NCI-H2196 treated with DMSO at 0.1 percent for 48 hours (cell line): ENCODE measurements at regions not wholly inside any gene's neighbourhood (a gene's known extent, or its start where the extent isn't known, plus 50 kb on each side); places are given as distances from the start of the nearest gene placed in this dataset.
"Not testable (repeated sequence)": the region's sequence is repeated elsewhere in the genome, so short reads cannot be mapped to it uniquely, and the experiment has no call there.

Experiments
- DNase-seq: peaks from one replicate; lab custom pipeline; 2025; ENCODE audit not compliant: unreplicated experiment; lab: John Stamatoyannopoulos, UW

- peak; percentile 70 for DNase-seq
Measured at GRCh38 chrX:13223868-13224567, 95.8 kb downstream of the ATXN3L start.

DNA sequence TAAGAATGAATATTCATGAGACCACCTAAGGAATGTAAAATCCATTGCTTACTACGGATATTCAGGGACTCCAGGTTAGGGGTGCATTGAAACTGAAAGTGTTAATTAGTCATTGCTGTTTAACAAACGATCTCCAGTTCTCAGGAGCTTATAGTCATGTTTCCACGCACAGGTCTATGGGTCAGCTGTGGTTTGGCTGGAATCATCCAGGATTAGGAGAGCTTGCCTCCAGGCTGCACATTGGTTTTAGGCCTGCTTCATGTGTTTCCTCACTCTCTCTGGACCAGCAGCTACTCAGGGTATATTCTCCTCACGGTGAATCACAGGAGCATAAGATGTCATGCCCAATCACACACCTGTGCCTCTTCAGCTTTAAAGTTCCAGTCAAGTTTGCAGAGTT lies 98.9 kb downstream of the ATXN3L start:
- DNase-seq, result no peak

DNA sequence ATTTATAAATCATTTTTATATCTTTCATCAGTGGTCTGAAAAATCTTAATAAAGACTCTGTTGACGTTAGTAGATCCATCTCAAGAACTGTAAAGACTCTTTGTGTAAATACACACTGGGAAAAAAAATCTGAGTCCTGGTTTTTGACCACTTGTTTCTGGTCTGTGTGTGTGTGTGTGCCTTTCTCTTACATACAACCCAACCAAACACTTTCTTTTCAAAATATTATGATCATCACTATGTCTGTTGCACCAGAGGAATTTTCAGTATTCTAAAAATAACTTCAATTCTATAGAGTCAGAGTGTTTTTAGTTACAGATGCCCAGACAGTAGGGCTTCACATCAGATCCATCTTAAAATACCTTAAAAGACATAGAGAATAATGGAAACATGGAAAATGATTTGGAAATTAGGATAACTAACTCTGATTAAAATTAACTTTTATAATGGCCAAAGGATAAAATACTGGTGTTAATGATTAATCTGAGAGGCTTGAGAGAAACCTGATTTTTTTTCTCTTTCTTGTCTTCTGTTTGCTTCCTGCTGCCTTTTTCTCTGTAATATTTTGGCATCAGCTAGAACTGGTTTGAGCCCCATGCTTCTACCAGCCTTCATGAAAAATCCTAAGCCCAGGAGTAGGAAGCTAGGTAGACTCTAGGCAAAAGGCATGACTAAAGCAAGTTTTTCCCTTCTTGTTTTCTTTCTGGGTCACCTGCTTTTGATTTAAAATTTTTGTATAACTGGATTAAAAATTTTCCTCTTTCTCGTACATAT lies 99.7 kb downstream of the ATXN3L start:
- DNase-seq, result no peak

- DNase-seq, result no peak
Measured at GRCh38 chrX:13218758-13219157, 101.1 kb downstream of the ATXN3L start.

DNA sequence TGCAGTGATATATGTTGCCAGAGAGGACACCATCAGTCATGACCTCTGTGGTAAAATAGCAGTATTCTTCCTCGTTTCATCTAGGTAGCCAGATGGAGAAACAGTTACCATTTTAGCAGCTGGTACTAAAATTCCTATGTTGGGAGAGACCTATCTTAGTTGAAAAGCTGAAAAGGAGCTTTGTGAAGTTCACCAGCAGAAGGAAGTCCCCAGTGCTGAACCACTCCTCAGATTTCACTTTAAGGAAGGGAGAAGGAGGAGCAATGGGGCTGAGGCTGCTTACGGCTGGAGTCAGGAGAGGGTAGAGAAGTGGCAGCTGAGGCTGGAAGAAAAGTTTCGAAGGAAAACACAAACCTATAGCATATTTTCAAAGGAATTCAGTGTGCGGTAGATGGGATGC lies 103.7 kb downstream of the ATXN3L start:
- DNase-seq, result no peak

GRCh38 chrX:13215729-13216128 lies 104.1 kb downstream of the ATXN3L start:
- no peak for DNase-seq

DNA sequence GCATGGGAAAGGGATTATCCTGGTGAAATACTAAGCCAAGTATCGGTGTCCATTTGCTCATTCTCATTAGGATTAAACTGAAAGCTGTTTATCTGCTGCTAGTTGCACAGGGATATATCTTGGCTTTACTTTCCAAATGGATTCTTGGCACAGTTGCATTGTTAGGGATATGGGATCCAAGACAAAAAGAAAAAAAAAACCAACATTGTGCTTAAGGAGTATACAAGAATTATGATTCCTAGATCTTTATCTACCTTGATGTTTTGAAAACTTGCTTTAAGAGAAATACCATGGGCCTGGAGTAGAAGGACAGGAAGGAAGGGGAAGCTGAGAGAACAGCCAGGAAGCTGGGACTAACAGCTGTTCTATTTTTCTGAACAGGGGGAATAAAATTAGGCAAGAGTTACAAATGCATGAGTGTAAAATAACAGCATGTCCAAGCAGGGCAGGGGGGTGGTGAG lies 107.6 kb downstream of the ATXN3L start:
- no peak for DNase-seq

- DNase-seq, result not testable (repeated sequence)
Measured at GRCh38 chrX:13210142-13210541, 109.7 kb downstream of the ATXN3L start.

GRCh38 chrX:13209704-13210103 lies 110.1 kb downstream of the ATXN3L start:
- not testable (repeated sequence) for DNase-seq

DNA sequence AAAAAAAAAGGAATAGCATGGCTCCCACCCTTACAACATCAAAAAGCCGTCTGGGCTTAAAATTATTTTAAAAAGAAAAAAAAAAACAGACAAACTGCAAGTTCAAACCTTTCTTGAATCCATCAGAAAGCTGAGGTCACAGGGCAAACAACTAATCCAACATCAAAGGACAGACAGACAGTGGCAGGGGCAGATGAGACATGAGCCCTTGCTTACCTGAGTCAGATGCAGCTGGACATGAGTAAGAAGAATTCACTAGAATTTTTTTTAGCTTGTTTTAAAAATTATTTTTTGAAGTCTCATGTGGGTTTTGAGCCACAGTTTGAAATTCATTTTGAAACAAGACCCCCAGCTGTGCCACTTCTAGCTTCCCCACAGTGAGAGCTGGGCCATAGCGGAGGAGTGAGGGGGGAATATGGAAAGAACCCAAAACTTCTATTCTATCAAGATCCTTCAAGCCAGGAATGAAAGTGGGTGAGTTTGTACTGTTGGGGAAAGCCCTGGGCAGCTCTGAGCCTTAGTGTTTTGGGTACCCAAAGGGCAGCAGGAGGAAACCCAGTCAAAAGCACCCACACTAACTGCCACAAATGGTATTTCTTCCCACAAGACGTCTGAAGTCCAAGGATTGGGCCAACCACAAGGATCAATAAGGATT lies 111.4 kb downstream of the ATXN3L start:
- DNase-seq, result no peak

- no peak for DNase-seq
Measured at GRCh38 chrX:13203271-13203670, 116.6 kb downstream of the ATXN3L start.

DNA sequence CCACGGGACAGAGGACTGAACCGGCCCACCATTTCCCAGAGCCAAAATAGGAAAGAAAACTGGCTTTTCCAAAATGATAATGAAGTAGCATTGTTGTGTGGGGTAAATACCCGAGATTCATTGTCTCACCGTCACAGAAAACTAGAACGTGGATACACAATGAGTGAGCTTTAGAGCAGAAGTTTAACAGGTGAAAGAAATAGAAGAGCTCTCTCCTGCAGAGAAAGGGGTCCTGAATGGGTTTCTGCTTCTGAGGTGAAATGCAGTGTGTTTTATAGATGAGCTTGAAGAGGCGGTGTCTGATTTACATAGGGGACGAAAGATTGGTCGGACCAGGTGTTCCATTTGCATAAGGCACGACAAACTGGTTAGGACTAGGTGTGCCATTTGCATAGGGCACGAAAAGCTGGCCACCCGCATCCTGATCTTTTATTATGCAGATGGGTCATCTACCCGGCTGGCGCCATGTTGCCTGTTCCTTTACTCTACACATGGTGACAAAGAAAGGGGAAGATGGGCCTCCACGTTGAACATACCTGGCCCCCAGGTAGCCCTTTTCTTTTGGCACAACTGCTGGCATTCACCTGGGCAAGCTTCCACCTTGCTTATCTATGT lies 118.1 kb downstream of the ATXN3L start:
- DNase-seq, result no peak

DNA sequence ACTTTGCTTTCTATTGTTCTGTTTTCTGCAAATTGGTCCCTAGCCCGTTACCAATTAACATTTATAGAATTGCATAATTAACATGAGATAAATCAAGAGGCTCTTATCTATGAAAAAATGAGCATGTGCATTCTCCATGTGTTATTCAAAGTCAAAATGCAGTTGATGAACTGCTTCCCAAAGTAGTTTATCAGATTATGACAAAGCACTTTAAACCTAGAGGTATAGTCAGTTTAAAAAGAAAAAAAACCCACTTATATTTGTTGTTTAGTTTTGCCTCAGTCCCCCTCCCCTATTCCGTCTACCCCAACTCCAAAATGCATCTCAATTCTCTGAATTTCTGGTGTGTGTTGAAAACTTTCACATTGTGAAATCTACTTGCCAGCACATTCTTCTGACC lies 119.5 kb downstream of the ATXN3L start:
- DNase-seq, result no peak

DNA sequence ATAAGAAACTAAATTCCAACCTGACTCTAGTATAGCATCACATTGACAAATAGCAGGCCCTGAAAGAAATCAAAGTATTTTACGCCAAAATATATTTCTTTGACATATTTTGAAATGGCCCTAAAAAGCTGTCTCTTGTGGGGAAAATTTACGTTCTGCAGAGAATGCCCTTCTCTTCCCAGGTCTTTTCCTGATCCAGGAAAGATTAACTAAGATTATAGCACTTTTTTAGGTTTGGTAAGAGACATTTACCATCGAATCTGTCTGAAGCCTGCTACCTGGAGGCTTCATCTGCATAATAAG lies 121.1 kb downstream of the ATXN3L start:
- no peak for DNase-seq

GRCh38 chrX:13198056-13198761 lies 121.6 kb downstream of the ATXN3L start:
- DNase-seq, result no peak

DNA sequence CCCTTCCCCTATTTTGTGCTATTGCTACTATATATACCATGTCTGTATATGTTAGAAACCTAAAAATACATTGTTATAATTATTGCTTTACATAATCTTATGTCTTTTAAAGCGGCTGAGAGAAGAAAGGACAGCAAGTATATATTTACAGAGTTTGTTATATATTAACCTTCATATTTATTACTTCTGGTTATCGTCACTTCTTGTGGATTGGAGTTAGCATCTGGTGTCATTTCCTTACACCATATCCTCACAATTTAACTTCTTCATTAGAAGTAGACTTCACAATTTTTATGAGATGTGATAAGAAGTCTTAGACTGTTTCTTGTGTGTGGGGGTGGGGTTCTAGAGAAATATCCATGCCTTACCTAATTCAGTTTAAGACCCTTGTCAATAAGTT lies 123.1 kb downstream of the ATXN3L start:
- no peak for DNase-seq

DNA sequence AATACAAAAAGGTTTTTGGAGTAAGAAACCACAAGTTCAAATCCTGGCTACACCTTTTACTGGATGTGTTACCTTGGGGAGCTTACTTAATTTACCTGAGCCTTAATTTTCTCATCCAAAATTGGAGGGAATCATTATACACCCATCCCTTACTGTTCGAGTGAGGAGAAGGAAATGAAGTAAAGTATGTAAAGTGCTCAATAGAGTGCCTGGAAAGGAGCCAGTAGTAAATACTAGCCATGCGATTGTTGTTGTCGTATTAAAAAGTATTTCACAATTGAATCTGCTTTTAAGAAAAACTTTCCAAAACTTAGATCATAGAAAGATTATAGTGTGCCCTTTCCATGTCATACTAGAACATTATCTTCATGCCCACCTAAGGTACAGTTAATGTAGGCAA lies 124.5 kb downstream of the ATXN3L start:
- DNase-seq, result no peak

GRCh38 chrX:13194291-13195103 lies 125.4 kb downstream of the ATXN3L start:
- DNase-seq, result peak; percentile 17

GRCh38 chrX:13190051-13190450 lies 129.8 kb downstream of the ATXN3L start:
- no peak for DNase-seq

DNA sequence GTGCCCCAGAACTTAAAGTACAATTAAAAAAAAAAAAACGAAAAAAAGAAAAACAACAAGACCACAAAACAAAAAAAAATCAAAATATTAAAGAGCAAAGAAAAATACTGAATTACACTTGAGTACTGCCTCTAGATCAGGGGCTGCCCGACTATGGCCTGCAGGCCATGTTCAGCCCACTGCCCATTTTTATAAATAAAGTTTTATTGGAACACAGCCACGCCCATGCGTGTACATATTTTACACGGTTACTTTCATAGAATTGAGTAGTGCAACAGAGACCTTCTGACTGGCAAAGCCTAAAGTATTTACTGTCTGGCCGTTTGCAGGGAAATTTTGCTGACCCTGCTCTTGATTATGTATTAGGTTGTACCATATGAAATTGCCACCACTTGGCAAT lies 130.5 kb downstream of the ATXN3L start:
- DNase-seq, result no peak
